ENCODE measurements at regions not wholly inside any gene's neighbourhood (a gene's known extent, or its start where the extent isn't known, plus 50 kb on each side); places are given as distances from the start of the nearest gene placed in this dataset.
A peak's percentile ranks its signal among the peaks of the same experiment; 100 is the strongest.

DNA sequence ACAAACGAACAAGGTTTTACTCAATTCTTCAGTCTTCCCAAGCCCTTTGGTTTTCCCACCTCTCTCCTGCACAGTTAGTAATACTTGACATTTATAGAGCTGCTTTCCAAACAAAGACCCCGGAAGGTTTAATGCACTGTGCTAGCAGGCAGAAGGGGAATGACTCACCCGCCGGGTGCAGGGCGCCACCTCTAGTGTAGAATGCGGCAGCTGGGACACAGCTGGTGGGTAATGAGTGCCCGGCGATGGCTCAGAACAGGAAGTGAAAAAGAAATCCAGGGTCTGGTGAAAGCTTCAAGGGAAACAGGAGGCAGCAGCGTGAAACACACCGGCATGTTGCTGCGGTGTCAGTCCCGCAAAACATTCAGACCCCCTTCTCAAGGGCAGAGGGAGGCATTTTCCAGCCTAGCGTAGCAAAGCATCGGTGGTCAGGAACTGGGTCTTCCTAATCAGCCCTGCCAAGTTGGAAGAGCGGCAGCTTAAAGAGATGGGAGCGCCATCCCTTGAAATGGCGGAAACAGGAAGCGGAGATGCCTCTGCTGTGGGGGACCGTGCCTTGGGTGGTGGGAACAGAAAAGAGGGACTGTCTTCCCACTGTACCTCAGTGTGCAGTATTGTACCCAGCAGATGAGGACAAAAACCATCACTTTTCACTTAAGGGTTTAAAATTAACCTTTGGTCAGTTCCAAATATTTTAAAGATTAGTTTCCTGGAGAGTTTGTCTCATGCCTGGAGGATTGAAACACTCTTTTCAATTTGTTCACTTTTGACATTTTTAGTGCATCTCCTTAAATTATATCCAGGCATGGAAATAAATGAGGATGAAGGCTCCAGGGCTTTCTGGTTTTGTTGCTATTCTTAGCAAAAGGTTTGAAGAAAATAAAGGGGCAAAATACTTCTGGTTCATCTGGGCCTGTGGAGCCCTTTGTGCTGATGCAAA, 160.7 kb upstream of the MCTP2 start:
- TF ChIP-seq, protein P1, sequence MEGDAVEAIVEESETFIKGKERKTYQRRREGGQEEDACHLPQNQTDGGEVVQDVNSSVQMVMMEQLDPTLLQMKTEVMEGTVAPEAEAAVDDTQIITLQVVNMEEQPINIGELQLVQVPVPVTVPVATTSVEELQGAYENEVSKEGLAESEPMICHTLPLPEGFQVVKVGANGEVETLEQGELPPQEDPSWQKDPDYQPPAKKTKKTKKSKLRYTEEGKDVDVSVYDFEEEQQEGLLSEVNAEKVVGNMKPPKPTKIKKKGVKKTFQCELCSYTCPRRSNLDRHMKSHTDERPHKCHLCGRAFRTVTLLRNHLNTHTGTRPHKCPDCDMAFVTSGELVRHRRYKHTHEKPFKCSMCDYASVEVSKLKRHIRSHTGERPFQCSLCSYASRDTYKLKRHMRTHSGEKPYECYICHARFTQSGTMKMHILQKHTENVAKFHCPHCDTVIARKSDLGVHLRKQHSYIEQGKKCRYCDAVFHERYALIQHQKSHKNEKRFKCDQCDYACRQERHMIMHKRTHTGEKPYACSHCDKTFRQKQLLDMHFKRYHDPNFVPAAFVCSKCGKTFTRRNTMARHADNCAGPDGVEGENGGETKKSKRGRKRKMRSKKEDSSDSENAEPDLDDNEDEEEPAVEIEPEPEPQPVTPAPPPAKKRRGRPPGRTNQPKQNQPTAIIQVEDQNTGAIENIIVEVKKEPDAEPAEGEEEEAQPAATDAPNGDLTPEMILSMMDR (IDR thresholded peaks at IDR 0.05; ENCODE audit: insufficient read depth, low read length): no peak
- peak; percentile 32; the same call in 1 of the 2 replicates for TF ChIP-seq SPI1 (IDR thresholded peaks at IDR 0.05; ENCODE audit: borderline replicate concordance, low read depth)

GRCh38 chr15:94069844-94070243, 161.5 kb upstream of the MCTP2 start:
- H3K27me3 ChIP-seq (ENCODE audit: insufficient read depth, poor library complexity, severe bottlenecking): peaks cover 10% of the 10 kb centered on the region
- no peak overlapping the region for H3K27ac ChIP-seq (replicated peaks)
- TF ChIP-seq, protein P1 (IDR thresholded peaks at IDR 0.05; ENCODE audit: insufficient read depth, low read length): no peak
- TF ChIP-seq SPI1 (IDR thresholded peaks at IDR 0.05; ENCODE audit: borderline replicate concordance, low read depth): no peak
- TF ChIP-seq GABPA (IDR thresholded peaks at IDR 0.05; ENCODE audit: low read depth): no peak
- TF ChIP-seq, protein P2, sequence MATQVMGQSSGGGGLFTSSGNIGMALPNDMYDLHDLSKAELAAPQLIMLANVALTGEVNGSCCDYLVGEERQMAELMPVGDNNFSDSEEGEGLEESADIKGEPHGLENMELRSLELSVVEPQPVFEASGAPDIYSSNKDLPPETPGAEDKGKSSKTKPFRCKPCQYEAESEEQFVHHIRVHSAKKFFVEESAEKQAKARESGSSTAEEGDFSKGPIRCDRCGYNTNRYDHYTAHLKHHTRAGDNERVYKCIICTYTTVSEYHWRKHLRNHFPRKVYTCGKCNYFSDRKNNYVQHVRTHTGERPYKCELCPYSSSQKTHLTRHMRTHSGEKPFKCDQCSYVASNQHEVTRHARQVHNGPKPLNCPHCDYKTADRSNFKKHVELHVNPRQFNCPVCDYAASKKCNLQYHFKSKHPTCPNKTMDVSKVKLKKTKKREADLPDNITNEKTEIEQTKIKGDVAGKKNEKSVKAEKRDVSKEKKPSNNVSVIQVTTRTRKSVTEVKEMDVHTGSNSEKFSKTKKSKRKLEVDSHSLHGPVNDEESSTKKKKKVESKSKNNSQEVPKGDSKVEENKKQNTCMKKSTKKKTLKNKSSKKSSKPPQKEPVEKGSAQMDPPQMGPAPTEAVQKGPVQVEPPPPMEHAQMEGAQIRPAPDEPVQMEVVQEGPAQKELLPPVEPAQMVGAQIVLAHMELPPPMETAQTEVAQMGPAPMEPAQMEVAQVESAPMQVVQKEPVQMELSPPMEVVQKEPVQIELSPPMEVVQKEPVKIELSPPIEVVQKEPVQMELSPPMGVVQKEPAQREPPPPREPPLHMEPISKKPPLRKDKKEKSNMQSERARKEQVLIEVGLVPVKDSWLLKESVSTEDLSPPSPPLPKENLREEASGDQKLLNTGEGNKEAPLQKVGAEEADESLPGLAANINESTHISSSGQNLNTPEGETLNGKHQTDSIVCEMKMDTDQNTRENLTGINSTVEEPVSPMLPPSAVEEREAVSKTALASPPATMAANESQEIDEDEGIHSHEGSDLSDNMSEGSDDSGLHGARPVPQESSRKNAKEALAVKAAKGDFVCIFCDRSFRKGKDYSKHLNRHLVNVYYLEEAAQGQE (IDR thresholded peaks at IDR 0.05; ENCODE audit: insufficient replicate concordance, low read depth): no peak
- TF ChIP-seq POLR2AphosphoS5 (IDR thresholded peaks at IDR 0.05; ENCODE audit: low read depth): no peak
- no peak overlapping the region for H3K4me3 ChIP-seq (replicated peaks; ENCODE audit: insufficient read depth, low read length)
- no peak for DNase-seq (ENCODE audit: low read depth in 1 of 2, low spot score in 1 of 2)

More for the DNA sequence above, 160.7 kb upstream of the MCTP2 start:
- peak; percentile 2 to 9 for DNase-seq (ENCODE audit: low read depth in 1 of 2, low spot score in 1 of 2)
- Histone ChIP-seq H3K27ac (replicated peaks) (no peak overlapping the region), H3K27me3 (ENCODE audit: insufficient read depth, poor library complexity, severe bottlenecking) (peaks cover 10% of the 10 kb centered on the region), H3K4me3 (replicated peaks; ENCODE audit: insufficient read depth, low read length) (no peak overlapping the region)

DNA sequence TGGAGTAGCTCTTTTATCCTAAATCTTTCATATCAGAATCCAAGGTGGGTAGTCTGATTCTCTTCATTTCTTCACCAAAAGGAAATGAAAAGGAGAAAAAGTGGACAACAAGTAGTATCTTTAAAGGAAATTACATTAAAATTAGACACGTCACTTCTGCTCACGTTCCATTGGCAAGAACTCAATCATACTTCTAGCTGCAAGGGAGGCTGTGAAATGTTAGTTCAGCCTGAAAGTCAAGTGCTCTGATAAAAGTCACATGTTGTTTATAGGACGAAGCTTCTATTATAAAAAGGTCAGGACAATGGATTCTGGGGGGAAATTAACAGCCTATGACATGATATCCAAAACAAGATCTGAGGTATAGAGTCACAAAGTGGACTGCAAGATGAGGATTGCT, 164.6 kb upstream of the MCTP2 start:
- H3K27me3 ChIP-seq (ENCODE audit: insufficient read depth, poor library complexity, severe bottlenecking): peaks cover 10% of the 10 kb centered on the region
- no peak for DNase-seq (ENCODE audit: low read depth in 1 of 2, low spot score in 1 of 2)
- H3K4me3 ChIP-seq (replicated peaks; ENCODE audit: insufficient read depth, low read length): no peak overlapping the region
- TF ChIP-seq GABPA (IDR thresholded peaks at IDR 0.05; ENCODE audit: low read depth) (no peak), SPI1 (IDR thresholded peaks at IDR 0.05; ENCODE audit: borderline replicate concordance, low read depth) (no peak), POLR2AphosphoS5 (IDR thresholded peaks at IDR 0.05; ENCODE audit: low read depth) (no peak)
- TF ChIP-seq, protein P1 (IDR thresholded peaks at IDR 0.05; ENCODE audit: insufficient read depth, low read length): no peak
- TF ChIP-seq, protein P2 (IDR thresholded peaks at IDR 0.05; ENCODE audit: insufficient replicate concordance, low read depth): no peak
- no peak overlapping the region for H3K27ac ChIP-seq (replicated peaks)

All from HL-60 (cell line).